ENCODE measurements at regions not wholly inside any gene's neighbourhood (a gene's known extent, or its start where the extent isn't known, plus 50 kb on each side); places are given as distances from the start of the nearest gene placed in this dataset.

DNA sequence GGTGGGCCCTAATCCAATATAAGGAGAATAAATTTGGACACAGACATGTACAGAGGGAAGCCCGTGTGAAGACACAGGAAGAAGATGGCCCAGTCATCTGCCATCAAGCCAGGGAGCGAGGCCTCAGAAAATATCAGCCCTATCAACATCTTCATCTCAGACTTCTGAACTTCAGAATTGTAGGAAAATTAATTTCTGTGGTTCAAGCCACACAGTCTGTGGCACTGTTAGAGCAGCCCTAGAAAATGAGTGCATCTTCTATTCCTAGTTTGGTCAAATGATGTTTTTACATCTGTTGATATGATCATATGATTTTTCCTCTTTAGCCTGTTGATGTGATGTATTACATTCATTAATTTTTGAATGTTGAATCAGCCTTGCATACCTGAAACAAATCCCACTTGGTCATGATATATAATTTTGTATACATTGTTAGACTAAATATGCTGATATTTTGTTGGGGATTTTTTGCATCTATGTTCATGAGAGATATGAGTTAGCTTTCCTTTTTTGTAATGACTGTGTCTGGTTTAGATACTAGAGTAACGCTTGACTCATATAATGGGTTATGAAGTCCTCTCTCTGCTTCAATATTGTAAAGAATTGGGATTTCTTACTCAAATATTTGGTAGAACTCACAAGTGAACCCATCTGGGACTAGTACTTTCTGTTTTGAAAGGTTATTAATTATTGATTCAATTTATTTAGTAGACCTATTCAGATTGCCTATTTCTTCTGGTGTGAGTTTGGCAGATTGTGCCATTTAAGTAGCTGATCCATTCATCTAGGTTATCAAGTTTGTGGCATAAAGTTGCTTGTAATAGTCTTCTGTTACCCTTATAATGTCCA lies 451.4 kb downstream of the EIPR1 start:
- Mint-ChIP-seq H3K36me3 (no peaks in the 10 kb centered on the region), H3K9me3 (peaks cover 6% of the 10 kb centered on the region), H3K4me3 (no peak overlapping the region), H3K4me1 (ENCODE audit: unreplicated experiment) (no peaks in the 10 kb centered on the region), H3K27ac (no peak overlapping the region), H3K27me3 (peaks cover 3% of the 10 kb centered on the region)
- TF ChIP-seq, protein P1, sequence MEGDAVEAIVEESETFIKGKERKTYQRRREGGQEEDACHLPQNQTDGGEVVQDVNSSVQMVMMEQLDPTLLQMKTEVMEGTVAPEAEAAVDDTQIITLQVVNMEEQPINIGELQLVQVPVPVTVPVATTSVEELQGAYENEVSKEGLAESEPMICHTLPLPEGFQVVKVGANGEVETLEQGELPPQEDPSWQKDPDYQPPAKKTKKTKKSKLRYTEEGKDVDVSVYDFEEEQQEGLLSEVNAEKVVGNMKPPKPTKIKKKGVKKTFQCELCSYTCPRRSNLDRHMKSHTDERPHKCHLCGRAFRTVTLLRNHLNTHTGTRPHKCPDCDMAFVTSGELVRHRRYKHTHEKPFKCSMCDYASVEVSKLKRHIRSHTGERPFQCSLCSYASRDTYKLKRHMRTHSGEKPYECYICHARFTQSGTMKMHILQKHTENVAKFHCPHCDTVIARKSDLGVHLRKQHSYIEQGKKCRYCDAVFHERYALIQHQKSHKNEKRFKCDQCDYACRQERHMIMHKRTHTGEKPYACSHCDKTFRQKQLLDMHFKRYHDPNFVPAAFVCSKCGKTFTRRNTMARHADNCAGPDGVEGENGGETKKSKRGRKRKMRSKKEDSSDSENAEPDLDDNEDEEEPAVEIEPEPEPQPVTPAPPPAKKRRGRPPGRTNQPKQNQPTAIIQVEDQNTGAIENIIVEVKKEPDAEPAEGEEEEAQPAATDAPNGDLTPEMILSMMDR (conservative IDR thresholded peaks at IDR 0.05) = no peak
- DNase-seq (ENCODE audit: extremely low spot score, unreplicated experiment) = no peak

DNA sequence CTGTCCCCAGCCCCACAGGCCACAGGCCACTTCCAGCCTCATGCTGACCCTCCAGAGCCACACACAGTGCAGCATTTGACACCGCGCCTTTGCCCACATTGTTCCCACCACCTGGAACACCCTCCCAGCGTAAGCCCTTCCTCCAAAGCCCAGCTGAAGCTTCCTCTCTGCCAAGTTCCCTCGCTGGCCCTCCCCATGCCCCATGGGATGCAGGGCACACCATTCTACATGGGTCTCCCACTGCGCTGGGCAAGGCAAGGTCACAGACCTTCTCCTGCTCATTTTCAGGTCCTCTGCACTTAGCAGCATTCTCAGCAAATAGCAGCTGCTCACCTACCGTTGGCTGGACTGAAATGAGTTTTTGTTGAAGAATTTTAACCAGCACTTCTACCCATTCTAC lies 455.5 kb downstream of the EIPR1 start:
- no peaks in the 10 kb centered on the region for H3K36me3 Mint-ChIP-seq
- H3K4me1 Mint-ChIP-seq (ENCODE audit: unreplicated experiment) = peaks cover 3% of the 10 kb centered on the region
- peaks cover 7% of the 10 kb centered on the region for H3K27me3 Mint-ChIP-seq
- no peak overlapping the region for H3K4me3 Mint-ChIP-seq
- no peak overlapping the region for H3K27ac Mint-ChIP-seq
- TF ChIP-seq, protein P1 (conservative IDR thresholded peaks at IDR 0.05) = no peak
- H3K9me3 Mint-ChIP-seq = no peaks in the 10 kb centered on the region
- DNase-seq (ENCODE audit: extremely low spot score, unreplicated experiment) = no peak

DNA sequence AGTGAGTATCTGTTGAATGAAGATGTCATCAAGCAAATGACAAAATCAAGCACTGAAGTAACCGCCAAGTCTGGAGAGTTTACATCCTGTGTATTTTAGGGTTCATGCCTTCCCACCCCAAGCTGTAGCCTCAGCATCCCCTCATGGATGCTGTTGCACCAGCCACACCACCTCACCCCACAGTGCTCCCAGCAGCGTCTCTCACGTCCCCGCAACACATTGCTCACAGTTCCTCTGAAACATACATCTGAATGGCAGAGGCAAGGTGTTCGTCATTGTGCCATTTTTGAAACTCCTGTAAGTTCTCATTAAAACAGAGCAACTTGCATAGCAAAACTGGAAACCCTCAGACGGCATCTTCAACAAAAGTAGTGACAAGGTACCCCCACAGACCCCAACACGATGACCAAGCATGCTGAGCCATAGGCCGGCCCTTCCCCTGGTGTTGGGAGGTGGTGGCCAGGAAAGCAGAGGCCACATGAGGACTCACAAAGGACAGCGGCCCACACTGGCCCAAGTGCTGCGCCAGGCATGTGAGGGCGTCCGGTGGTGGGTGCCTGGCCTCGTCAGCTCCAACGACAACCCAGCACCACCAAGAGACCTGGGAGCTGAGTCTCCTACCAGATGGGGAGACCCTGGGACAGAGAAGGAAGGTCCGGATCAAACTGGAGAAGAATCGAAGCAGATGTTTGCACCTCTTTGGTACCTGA lies 456.5 kb downstream of the EIPR1 start:
- H3K27ac Mint-ChIP-seq = no peak overlapping the region
- TF ChIP-seq, protein P1 (conservative IDR thresholded peaks at IDR 0.05) = no peak
- no peak overlapping the region for H3K4me3 Mint-ChIP-seq
- DNase-seq (ENCODE audit: extremely low spot score, unreplicated experiment) = no peak
- H3K4me1 Mint-ChIP-seq (ENCODE audit: unreplicated experiment) = peaks cover 3% of the 10 kb centered on the region
- H3K9me3 Mint-ChIP-seq = no peaks in the 10 kb centered on the region
- peaks cover 7% of the 10 kb centered on the region for H3K27me3 Mint-ChIP-seq
- H3K36me3 Mint-ChIP-seq = no peaks in the 10 kb centered on the region

DNA sequence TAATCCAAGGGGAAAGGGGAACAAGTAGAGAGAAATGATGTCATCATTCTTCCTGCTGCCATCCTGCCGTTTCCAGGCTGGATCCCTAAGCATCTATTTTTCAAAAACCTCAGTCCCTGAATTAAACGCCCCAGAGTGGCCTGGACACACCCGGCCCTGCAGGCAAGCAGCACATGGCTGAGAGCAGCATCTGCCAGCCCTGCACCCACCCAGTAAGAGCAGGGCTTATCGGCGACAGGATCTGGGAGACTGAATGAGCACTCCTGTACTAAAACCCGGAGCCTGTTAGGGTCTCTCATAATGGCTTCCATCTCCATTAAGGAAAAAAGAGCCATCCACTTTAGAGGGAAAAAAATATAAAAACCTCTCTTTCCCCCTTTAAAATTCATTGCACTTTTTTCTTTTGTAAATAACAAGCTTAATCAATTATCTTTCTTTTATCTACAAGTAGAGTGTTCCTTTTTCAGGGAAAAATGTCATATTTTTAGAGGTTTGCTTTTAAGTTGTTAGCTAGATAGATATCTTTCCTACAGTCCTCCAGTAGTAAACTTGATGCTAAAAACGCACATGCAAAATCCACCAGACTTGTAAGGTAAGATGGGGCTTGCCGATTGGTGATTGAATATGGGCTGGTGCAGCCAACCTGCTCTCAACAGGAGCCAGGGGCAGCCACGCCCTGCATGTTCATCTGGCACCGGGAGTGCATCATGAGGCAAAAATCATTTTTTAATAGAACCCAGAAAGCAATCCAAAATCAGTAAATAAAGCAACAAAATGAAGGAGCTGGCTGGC lies 457.8 kb downstream of the EIPR1 start:
- H3K36me3 Mint-ChIP-seq = no peaks in the 10 kb centered on the region
- no peaks in the 10 kb centered on the region for H3K9me3 Mint-ChIP-seq
- TF ChIP-seq, protein P1 (conservative IDR thresholded peaks at IDR 0.05) = no peak
- no peak overlapping the region for H3K27ac Mint-ChIP-seq
- no peak for DNase-seq (ENCODE audit: extremely low spot score, unreplicated experiment)
- no peak overlapping the region for H3K4me3 Mint-ChIP-seq
- peaks cover 4% of the 10 kb centered on the region for H3K27me3 Mint-ChIP-seq
- H3K4me1 Mint-ChIP-seq (ENCODE audit: unreplicated experiment) = peaks cover 3% of the 10 kb centered on the region

DNA sequence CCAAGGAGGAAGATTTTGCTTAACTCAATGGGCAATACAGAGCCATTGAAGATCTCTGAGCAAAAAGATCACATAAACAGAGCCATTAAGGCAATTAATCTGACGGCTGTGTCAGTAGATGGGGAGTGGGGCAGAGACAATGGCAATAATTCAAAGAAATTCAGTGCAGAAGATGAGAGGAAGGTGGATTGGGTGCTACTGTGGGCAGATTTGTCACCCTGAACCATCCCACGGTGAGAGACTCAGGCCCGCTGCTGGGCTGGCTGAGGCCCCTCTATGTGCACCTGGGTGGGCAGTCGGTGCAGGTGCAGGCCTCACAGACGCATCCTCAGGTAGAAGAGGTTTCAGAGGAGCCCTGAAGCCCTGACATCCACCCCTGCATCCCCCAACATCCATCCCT lies 458.6 kb downstream of the EIPR1 start:
- TF ChIP-seq, protein P1 (conservative IDR thresholded peaks at IDR 0.05) = no peak
- peaks cover 4% of the 10 kb centered on the region for H3K27me3 Mint-ChIP-seq
- peaks cover 3% of the 10 kb centered on the region for H3K4me1 Mint-ChIP-seq (ENCODE audit: unreplicated experiment)
- H3K4me3 Mint-ChIP-seq = no peak overlapping the region
- no peak for DNase-seq (ENCODE audit: extremely low spot score, unreplicated experiment)
- H3K36me3 Mint-ChIP-seq = no peaks in the 10 kb centered on the region
- H3K9me3 Mint-ChIP-seq = no peaks in the 10 kb centered on the region
- no peak overlapping the region for H3K27ac Mint-ChIP-seq
